Epithelial cell of esophagus (primary cell): ENCODE measurements at regions not wholly inside any gene's neighbourhood (a gene's known extent, or its start where the extent isn't known, plus 50 kb on each side); places are given as distances from the start of the nearest gene placed in this dataset.

ENCODE experiments used
- DNase-seq: peaks from one replicate; pipeline ENCODE4 v3.0.0; 2010; ENCODE audit warnings: low read depth
- H3K4me3 ChIP-seq: 2 replicates; pipeline ENCODE4 v1.5.1; 2011; ENCODE audit warnings: mild to moderate bottlenecking, low read length, control low read depth
- CTCF ChIP-seq: IDR thresholded peaks from 2 replicates; pipeline ENCODE4 v1.5.1; 2011; ENCODE audit warnings: low read depth, mild to moderate bottlenecking, low read length, control low read depth, inconsistent platforms; ENCODE audit not compliant: insufficient read depth; ENCODE audit errors: missing control alignments

- no peak overlapping the region for H3K4me3 ChIP-seq
- DNase-seq = no peak
- no peak for TF ChIP-seq CTCF
Observed at GRCh38 chr2:57567245-57567644, 479.4 kb upstream of the VRK2 start.

- no peak for DNase-seq
- TF ChIP-seq CTCF = no peak
Observed at GRCh38 chr2:57569396-57569795, 477.2 kb upstream of the VRK2 start.

GRCh38 chr2:57570961-57571360 lies 475.6 kb upstream of the VRK2 start:
- no peak for TF ChIP-seq CTCF
- H3K4me3 ChIP-seq = no peak overlapping the region
- DNase-seq = no peak

More at GRCh38 chr2:57569396-57569795, 477.2 kb upstream of the VRK2 start:
- no peak overlapping the region for H3K4me3 ChIP-seq

GRCh38 chr2:57575700-57576268 lies 470.8 kb upstream of the VRK2 start:
- TF ChIP-seq CTCF = no peak
- DNase-seq = peak; percentile 43
- no peak overlapping the region for H3K4me3 ChIP-seq

GRCh38 chr2:57576983-57577382 lies 469.6 kb upstream of the VRK2 start:
- no peak for DNase-seq
- H3K4me3 ChIP-seq = no peak overlapping the region
- no peak for TF ChIP-seq CTCF

- no peak for DNase-seq
- H3K4me3 ChIP-seq = no peak overlapping the region
- TF ChIP-seq CTCF = no peak
Observed at GRCh38 chr2:57597940-57598339, 448.7 kb upstream of the VRK2 start.

- no peak for TF ChIP-seq CTCF
- DNase-seq = peak; percentile 15
- no peak overlapping the region for H3K4me3 ChIP-seq
Observed at GRCh38 chr2:57598551-57598950, 448.1 kb upstream of the VRK2 start.
